ENCODE measurements at regions not wholly inside any gene's neighbourhood (a gene's known extent, or its start where the extent isn't known, plus 50 kb on each side); places are given as distances from the start of the nearest gene placed in this dataset.
A peak's percentile ranks its signal among the peaks of the same experiment; 100 is the strongest.

- no peak for ATAC-seq
- H3K4me1 Mint-ChIP-seq, result peaks cover 0 to 21% (median under 1%) of the 10 kb centered on the region in 4 donors
- no peaks in the 10 kb centered on the region for H3K36me3 Mint-ChIP-seq
- POLR2A ChIA-PET, result interaction anchor here (1.1 kb wide), 1 partner anchor 121 kb away, joined by 5 read pairs; no protein-coding TSS in a partner anchor
- peaks cover 0 to 2% (median 0%) of the 10 kb centered on the region in 9 donors for H3K9me3 Mint-ChIP-seq
- peak overlapping the region in 1 of 10 donors; percentile 73 for H3K27ac Mint-ChIP-seq
- DNase-seq, result no peak
- no peak overlapping the region for H3K4me3 Mint-ChIP-seq
- H3K27me3 Mint-ChIP-seq, result no peaks in the 10 kb centered on the region
Observed at GRCh38 chr10:3907514-3907913, 122.5 kb upstream of the KLF6 start.

- no peak for ATAC-seq
- Mint-ChIP-seq H3K27ac (peak overlapping the region in 1 of 10 donors; percentile 34), H3K9me3 (peaks cover 0 to 2% (median 0%) of the 10 kb centered on the region in 9 donors), H3K36me3 (no peaks in the 10 kb centered on the region), H3K4me1 (peaks cover 0 to 31% (median 3%) of the 10 kb centered on the region in 4 donors), H3K27me3 (no peaks in the 10 kb centered on the region), H3K4me3 (no peak overlapping the region)
- DNase-seq, result no peak
- POLR2A ChIA-PET, result no interaction called here
Observed at GRCh38 chr10:3906511-3907111, 121.6 kb upstream of the KLF6 start.

DNA sequence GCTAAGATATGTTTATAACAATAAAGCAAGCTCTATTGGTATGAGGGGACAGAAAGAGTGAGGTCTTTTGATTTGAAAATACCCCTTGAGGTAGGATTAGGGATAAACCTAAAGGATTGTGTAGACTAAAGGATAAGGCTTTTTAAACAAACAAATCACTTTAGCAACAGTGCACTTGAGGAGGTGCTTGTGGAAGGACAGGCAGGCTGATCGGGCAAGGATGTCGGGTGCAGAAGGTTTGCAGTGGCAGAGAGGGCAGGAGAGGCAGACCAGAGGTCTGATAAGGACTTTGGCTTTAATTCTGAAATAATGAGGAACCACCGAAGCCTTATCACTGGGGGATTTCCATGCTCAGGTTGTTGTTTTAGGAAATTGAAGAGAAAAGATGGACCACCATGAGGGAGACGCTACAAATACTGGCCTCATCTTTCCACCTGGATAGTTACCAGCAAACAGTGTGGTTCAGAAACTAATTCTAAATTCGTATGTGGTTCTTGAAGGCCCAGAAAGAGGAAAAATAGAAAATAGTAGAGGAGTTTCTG is 119.5 kb upstream of the KLF6 start:
- Mint-ChIP-seq H3K36me3 (no peaks in the 10 kb centered on the region), H3K4me1 (peaks cover 0 to 39% (median 3%) of the 10 kb centered on the region in 4 donors), H3K27me3 (no peaks in the 10 kb centered on the region), H3K27ac (peak overlapping the region in 2 of 10 donors; percentile 15 to 81), H3K4me3 (no peak overlapping the region), H3K9me3 (peaks cover 0 to 2% (median 0%) of the 10 kb centered on the region in 9 donors)
- no peak for ATAC-seq
- DNase-seq, result no peak
- POLR2A ChIA-PET, result no interaction called here

DNA sequence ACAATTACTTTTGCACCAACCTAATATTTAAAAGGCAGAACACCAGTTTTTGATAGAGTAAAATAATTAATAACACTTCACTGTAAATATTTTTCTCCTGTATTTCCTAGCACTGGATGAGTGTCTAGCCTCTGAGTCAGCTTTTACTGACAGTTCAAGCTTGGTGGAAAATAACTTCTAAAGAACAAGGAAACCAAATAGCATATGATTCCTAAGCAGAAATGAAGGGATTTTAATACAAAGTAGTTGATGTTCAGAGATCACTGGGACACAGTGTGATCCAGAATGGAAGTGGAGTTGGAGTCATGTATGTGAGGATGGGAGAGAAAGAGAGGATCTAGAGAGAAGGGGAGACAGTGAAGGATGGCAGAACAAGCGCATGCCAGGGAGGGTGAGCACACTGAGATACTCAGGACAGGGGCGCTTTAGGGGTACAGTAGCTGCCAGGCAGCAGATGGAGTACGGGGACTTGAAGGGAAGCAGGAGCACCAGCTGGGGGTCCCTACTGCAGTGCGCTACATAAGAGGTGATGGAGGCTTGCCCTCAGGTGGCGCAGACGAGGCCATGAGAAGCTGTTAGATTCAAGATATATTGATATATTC is 117.9 kb upstream of the KLF6 start:
- Mint-ChIP-seq H3K27me3 (no peaks in the 10 kb centered on the region), H3K36me3 (no peaks in the 10 kb centered on the region), H3K27ac (peak overlapping the region in 2 of 10 donors; percentile 46 to 58), H3K4me3 (peak overlapping the region in 1 of 10 donors; percentile 8), H3K9me3 (peaks cover 0 to 2% (median 0%) of the 10 kb centered on the region in 9 donors), H3K4me1 (peaks cover 0 to 39% (median 3%) of the 10 kb centered on the region in 4 donors)
- DNase-seq (no peak), ATAC-seq (peak in 1 of 2 donors; percentile 44)
- POLR2A ChIA-PET, result no interaction called here

DNA sequence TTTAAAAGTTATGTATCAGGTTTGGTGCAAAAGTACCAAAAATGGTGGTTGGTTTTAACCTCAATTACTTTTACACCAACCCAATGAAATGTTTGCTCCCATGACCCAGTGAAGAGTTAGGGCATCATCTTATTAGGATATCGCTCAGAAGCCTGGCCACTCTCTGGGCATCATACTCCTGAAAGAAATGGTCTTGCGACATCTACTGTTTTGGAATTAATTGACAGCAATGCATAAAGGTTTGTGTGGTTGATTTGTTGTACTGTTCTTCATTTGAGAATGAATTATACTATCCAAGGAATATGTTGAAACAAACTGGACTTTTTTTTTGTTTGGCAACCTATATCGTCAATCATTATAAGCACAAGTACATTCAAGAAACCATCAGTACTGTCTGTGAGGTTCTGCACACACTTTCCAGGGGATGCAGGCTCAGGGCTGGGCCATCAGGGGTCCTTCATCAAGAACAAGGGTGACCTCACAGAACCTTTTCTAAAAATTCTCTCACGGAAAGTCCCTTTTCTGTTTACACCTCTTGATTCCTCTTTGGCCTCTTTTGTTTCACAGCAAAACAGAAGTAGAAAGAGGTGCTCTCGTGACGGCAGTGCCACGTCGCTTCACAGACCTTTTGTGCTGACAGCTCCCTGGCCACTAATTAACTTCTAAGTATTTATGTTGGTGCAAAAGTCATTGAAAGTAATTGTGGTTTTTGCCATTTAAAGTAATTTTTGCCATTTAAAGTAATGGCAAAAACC is 117.2 kb upstream of the KLF6 start:
- DNase-seq, result peak in 1 of 10 donors; percentile 24
- peak; percentile 42 to 74 for ATAC-seq
- H3K4me3 Mint-ChIP-seq, result peak overlapping the region in 1 of 10 donors; percentile 20
- no peaks in the 10 kb centered on the region for H3K36me3 Mint-ChIP-seq
- peaks cover 0 to 2% (median 0%) of the 10 kb centered on the region in 9 donors for H3K9me3 Mint-ChIP-seq
- POLR2A ChIA-PET, result no interaction called here
- H3K4me1 Mint-ChIP-seq, result peaks cover 0 to 39% (median 3%) of the 10 kb centered on the region in 4 donors
- H3K27ac Mint-ChIP-seq, result peak overlapping the region in 3 of 10 donors; percentile 49 to 60 (median 58)
- no peaks in the 10 kb centered on the region for H3K27me3 Mint-ChIP-seq

DNA sequence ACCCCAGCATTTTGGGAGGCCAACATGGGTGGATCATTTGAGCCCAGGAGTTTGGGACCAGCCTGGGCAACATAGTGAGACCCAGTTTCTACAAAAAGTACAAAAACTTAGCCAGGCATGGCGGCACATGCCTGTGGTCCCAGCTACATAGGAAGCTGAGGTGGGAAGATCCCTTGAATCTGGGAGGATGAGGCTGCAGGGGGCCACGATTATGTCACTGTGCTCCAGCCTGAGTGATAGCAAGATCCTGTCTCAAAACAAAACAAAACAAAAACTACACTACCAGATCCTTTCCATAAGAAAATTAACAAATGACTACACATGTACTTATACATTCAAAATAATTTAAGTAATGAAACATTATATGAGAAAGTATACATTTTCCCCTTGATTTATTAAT is 116.4 kb upstream of the KLF6 start:
- ATAC-seq (no peak), DNase-seq (no peak)
- Mint-ChIP-seq H3K4me3 (no peak overlapping the region), H3K36me3 (no peaks in the 10 kb centered on the region), H3K27ac (peak overlapping the region in 3 of 10 donors; percentile 4 to 58 (median 37)), H3K9me3 (peaks cover 0 to 2% (median 0%) of the 10 kb centered on the region in 9 donors), H3K4me1 (peaks cover 0 to 39% (median 3%) of the 10 kb centered on the region in 4 donors), H3K27me3 (no peaks in the 10 kb centered on the region)
- POLR2A ChIA-PET, result no interaction called here

DNA sequence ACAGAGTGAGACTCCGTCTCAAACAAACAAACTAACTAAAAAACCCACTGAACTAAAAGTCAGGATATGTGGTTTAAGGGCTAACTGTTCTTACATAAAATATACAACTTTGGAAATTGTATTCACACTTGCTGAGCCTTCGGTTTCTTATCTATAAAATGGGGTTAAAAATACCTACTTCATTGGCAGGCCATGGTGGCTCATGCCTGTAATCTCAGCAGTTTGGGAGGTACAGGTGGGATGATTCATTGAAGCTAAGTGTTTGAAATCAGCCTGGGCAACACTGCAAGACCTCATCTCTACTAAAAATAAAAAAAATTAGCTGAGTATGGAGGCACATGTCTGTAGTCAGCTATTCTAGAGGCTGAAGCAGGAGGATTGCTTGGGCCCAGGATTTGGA is 115.4 kb upstream of the KLF6 start:
- no peak for ATAC-seq
- H3K27me3 Mint-ChIP-seq, result no peaks in the 10 kb centered on the region
- H3K9me3 Mint-ChIP-seq, result no peaks in the 10 kb centered on the region
- H3K27ac Mint-ChIP-seq, result no peak overlapping the region
- H3K4me3 Mint-ChIP-seq, result no peak overlapping the region
- no peak for DNase-seq
- H3K4me1 Mint-ChIP-seq, result peaks cover 0 to 39% (median 3%) of the 10 kb centered on the region in 4 donors
- no peaks in the 10 kb centered on the region for H3K36me3 Mint-ChIP-seq
- POLR2A ChIA-PET, result no interaction called here

DNA sequence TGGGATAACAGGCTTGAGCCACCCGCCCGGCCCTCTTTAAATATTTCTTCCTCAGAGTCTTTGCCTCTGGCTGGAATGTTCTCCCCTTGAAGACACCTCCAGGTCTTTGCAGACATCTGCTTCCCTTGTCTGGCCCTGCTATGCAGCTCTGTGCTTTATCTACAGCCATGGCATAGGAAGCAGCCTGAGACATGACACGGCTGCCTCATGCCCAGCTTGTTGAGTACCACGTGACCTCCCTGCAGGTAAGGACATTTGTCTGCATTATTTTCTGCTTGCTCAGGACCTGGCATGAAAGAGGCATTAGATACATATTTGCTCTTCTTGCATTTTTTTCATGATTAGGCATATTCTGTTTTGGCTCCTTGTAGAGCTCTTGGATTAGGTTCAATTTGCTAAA is 113.8 kb upstream of the KLF6 start:
- ATAC-seq (no peak), DNase-seq (no peak)
- POLR2A ChIA-PET, result interaction anchor here (0.6 kb wide), 1 partner anchor 1331 kb away, joined by 3 read pairs; no protein-coding TSS in a partner anchor
- Mint-ChIP-seq H3K9me3 (no peaks in the 10 kb centered on the region), H3K36me3 (no peaks in the 10 kb centered on the region), H3K27ac (no peak overlapping the region), H3K4me1 (peaks cover 0 to 40% (median 4%) of the 10 kb centered on the region in 4 donors), H3K27me3 (no peaks in the 10 kb centered on the region), H3K4me3 (no peak overlapping the region)

- peaks cover 5 to 43% (median 10%) of the 10 kb centered on the region in 4 donors for H3K4me1 Mint-ChIP-seq
- H3K36me3 Mint-ChIP-seq, result no peaks in the 10 kb centered on the region
- H3K4me3 Mint-ChIP-seq, result no peak overlapping the region
- H3K27ac Mint-ChIP-seq, result no peak overlapping the region
- DNase-seq (no peak), ATAC-seq (no peak)
- no peaks in the 10 kb centered on the region for H3K9me3 Mint-ChIP-seq
- POLR2A ChIA-PET, result no interaction called here
- H3K27me3 Mint-ChIP-seq, result no peaks in the 10 kb centered on the region
Observed at GRCh38 chr10:3897156-3897555, 112.1 kb upstream of the KLF6 start.

GRCh38 chr10:3896161-3896560 is 111.2 kb upstream of the KLF6 start:
- Mint-ChIP-seq H3K9me3 (no peaks in the 10 kb centered on the region), H3K4me1 (peaks cover 5 to 42% (median 14%) of the 10 kb centered on the region in 4 donors), H3K4me3 (no peak overlapping the region), H3K27ac (no peak overlapping the region), H3K36me3 (no peaks in the 10 kb centered on the region), H3K27me3 (no peaks in the 10 kb centered on the region)
- no peak for DNase-seq
- ATAC-seq, result no peak
- POLR2A ChIA-PET, result no interaction called here

DNA sequence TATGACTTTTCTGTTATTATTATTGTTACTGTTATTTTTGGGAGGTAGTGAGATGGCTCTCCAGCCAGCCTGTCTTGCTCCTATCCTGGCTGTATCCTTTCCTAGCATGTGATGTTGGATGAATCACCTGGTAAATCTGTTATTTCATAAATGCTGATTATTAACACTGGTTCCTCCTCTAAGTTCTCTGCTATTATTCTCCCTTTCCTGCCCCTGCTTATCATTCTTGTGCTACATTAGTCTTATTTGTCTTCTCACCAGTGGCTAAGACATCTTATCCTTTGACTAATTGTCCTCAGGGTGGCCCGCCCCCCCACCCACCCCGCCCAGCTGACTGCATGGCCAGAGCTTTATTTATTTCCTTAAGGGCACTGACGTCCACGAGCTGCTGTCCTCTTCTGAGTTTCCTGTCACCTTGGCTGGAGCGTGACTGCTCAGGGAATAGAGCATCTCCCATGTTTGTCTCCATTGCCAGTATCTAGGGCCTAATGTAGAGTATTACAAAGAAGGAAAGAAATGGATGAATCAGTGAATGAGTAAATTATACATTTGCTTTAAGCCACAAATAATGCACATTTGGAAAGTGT is 110.1 kb upstream of the KLF6 start:
- Mint-ChIP-seq H3K4me1 (peaks cover 5 to 40% (median 14%) of the 10 kb centered on the region in 4 donors), H3K36me3 (no peaks in the 10 kb centered on the region), H3K9me3 (no peaks in the 10 kb centered on the region), H3K4me3 (peak overlapping the region in 1 of 10 donors; percentile 10), H3K27ac (peak overlapping the region in 3 of 10 donors; percentile 21 to 66 (median 30)), H3K27me3 (no peaks in the 10 kb centered on the region)
- no peak for DNase-seq
- no peak for ATAC-seq
- POLR2A ChIA-PET, result interaction anchor here (1.2 kb wide), 1 partner anchor 110 kb away, joined by 4 read pairs; the partner anchor contains the start of gene KLF6

- Mint-ChIP-seq H3K4me3 (peak overlapping the region in 1 of 10 donors; percentile 6), H3K9me3 (no peaks in the 10 kb centered on the region), H3K27me3 (no peaks in the 10 kb centered on the region), H3K4me1 (peaks cover 5 to 40% (median 14%) of the 10 kb centered on the region in 4 donors), H3K36me3 (no peaks in the 10 kb centered on the region), H3K27ac (peak overlapping the region in 4 of 10 donors; percentile 21 to 78 (median 42))
- ATAC-seq (no peak), DNase-seq (no peak)
- POLR2A ChIA-PET, result interaction anchor here (1.2 kb wide), 1 partner anchor 109 kb away, joined by 4 read pairs; the partner anchor contains the start of gene KLF6
Observed at GRCh38 chr10:3893901-3894563, 109.0 kb upstream of the KLF6 start.

Measured in naive thymus-derived CD8-positive, alpha-beta T cell (primary cell).